ENCODE measurements at regions not wholly inside any gene's neighbourhood (a gene's known extent, or its start where the extent isn't known, plus 50 kb on each side); places are given as distances from the start of the nearest gene placed in this dataset.

DNA sequence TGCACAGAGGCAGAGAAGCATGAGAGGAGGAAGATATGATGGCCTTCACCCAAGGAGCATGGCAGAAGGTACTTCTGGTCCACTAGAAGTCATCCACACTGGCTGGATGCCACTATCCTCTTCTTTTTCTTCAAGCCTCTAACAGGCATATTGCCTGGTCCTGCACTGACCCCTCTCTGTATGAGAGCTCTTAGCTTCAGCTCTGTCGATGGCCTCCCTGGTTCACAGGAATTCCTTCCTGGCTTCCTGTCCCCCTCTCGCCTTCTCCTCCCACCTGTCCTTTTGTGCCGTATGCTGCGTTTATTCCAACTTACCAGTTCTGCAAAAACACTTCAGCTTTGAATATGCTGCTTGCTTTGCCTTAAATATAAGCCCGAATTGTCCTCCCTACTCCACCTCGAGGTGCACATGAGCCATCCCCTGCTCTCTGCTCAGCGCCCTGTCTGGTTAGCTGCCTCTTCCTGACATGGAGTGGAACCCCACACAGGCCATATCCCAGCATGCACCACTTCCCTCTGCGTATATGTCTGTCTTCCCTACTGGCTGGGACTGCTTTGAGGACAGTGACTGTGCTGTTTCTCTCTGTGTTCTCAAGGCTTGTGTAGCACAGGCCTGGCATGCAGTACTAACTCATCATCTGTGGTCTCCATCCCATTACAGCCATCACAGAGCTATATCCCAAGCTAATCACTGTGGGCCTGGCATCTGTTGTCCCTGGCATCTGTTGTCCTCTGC is 474.9 kb downstream of the EIPR1 start:
- Histone ChIP-seq H3K36me3 (no peaks in the 10 kb centered on the region), H3K27ac (no peak overlapping the region), H3K4me1 (no peaks in the 10 kb centered on the region), H3K4me3 (replicated peaks in 1 of 3) (no peak overlapping the region), H3K27me3 (no peaks in the 10 kb centered on the region), H3K9me3 (no peaks in the 10 kb centered on the region)
- intact Hi-C loops (cut with DNase I): no loop called here
- WGBS, 2 donors: 58% methylated on average over 8 of the region's 8 CpGs
- peak in 1 of 2 donors; percentile 5 for DNase-seq
- TF ChIP-seq, protein P1, sequence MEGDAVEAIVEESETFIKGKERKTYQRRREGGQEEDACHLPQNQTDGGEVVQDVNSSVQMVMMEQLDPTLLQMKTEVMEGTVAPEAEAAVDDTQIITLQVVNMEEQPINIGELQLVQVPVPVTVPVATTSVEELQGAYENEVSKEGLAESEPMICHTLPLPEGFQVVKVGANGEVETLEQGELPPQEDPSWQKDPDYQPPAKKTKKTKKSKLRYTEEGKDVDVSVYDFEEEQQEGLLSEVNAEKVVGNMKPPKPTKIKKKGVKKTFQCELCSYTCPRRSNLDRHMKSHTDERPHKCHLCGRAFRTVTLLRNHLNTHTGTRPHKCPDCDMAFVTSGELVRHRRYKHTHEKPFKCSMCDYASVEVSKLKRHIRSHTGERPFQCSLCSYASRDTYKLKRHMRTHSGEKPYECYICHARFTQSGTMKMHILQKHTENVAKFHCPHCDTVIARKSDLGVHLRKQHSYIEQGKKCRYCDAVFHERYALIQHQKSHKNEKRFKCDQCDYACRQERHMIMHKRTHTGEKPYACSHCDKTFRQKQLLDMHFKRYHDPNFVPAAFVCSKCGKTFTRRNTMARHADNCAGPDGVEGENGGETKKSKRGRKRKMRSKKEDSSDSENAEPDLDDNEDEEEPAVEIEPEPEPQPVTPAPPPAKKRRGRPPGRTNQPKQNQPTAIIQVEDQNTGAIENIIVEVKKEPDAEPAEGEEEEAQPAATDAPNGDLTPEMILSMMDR (IDR thresholded peaks at IDR 0.05): no peak
- no peak for TF ChIP-seq POLR2A (IDR thresholded peaks at IDR 0.05)

DNA sequence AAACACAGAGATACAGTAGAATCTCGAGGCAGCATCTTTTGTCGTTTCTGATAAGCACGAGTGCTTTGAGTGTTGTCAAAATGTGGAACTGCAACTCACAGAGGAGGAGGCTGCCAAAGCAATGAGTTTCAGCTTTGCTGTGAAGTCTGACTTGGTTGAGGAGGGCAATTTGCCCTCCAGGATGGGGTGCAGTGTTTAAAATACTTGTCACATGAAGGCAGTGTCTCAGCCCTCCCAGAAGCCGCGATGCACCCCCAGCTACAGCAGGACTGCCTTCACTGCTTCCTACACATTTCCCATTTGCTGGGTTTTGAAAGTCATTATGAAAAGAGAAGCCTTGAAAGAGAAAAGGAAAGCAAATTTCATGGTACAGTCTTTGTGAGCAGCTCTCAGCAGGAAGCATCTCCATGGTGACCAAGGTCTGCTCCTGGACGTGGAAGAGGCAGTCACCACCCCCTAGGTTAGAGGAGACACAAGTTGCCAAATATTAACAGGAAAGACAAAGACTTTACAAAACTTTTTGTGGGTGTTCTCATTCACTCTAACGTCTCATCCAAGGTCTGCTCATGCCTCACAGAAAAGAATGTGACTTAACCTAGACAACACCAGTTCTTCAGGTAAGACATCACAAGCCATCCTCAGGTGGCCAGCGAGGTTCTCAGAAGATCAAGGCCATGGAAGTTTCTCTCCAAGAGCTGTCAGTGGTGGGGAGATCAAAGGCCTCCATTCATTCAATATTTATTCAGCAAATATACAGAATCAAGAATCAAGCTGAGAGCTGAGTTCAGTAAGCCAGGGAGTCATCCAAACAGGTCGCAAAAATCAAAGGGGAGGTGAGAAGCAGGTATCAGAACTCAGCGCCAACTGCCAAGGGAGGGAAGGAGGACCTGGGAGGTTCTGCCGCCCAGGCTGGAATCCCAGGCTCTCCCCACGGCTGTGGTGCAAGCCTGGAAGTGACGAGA is 476.0 kb downstream of the EIPR1 start:
- DNase-seq: no peak
- Histone ChIP-seq H3K27me3 (no peaks in the 10 kb centered on the region), H3K36me3 (no peaks in the 10 kb centered on the region), H3K9me3 (no peaks in the 10 kb centered on the region), H3K27ac (no peak overlapping the region), H3K4me3 (replicated peaks in 1 of 3) (no peak overlapping the region), H3K4me1 (no peaks in the 10 kb centered on the region)
- TF ChIP-seq POLR2A (IDR thresholded peaks at IDR 0.05): no peak
- TF ChIP-seq, protein P1 (IDR thresholded peaks at IDR 0.05): no peak
- 54 to 66% methylated on average over 13 of the region's 13 CpGs for WGBS, 2 donors
- intact Hi-C loops (cut with DNase I): no loop called here

DNA sequence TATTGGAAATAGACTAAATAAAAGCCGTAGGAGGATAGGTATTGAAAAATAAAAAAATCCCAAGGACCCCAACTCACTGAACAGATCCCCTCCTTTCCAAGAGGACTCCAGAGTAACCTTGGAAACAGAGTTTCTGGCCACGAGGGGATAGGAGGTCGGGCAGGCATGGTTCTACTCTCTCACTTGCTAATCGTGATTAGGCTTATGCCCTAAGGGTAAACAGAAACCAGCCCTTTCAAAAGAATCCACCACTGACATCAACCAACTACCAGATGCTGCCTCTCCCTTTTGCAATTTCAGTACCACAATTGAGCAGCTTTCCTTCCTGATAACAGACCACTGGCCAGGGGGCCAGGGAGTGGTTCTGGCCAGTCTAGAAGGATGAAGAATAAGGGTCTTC is 477.8 kb downstream of the EIPR1 start:
- TF ChIP-seq, protein P1 (IDR thresholded peaks at IDR 0.05): no peak
- no peak for TF ChIP-seq POLR2A (IDR thresholded peaks at IDR 0.05)
- intact Hi-C loops (cut with DNase I): no loop called here
- WGBS, 2 donors: 66% methylated on average over 4 of the region's 4 CpGs

DNA sequence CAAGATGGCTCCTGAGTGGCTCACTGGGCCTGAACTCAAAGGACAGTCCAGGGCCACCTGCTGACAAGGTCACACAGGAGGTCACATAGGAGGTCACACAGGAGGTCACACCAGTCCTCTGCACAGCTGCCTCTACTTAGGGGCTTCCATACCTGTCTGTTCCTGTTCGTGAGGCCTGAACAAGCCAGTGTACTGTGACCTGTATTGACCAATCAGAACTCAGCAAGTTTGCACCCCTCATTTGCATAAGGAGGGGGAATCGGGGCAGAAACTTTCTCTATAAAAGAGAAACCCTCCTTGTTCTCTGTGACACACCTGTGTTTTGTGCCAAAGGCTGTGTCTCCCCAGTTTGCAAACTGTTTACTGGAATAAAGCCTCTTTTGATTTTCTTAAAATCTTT is 478.9 kb downstream of the EIPR1 start:
- H3K4me1 ChIP-seq: no peaks in the 10 kb centered on the region
- intact Hi-C loops (cut with DNase I): no loop called here

More for the DNA sequence above, 477.8 kb downstream of the EIPR1 start:
- DNase-seq: no peak
- Histone ChIP-seq H3K27ac (no peak overlapping the region), H3K9me3 (no peaks in the 10 kb centered on the region), H3K4me3 (replicated peaks in 1 of 3) (no peak overlapping the region), H3K36me3 (no peaks in the 10 kb centered on the region), H3K4me1 (no peaks in the 10 kb centered on the region), H3K27me3 (no peaks in the 10 kb centered on the region)

More for the DNA sequence above, 478.9 kb downstream of the EIPR1 start:
- Histone ChIP-seq H3K4me3 (replicated peaks in 1 of 3) (no peak overlapping the region), H3K27me3 (no peaks in the 10 kb centered on the region), H3K9me3 (no peaks in the 10 kb centered on the region), H3K27ac (no peak overlapping the region), H3K36me3 (no peaks in the 10 kb centered on the region)
- no peak for DNase-seq
- TF ChIP-seq, protein P1 (IDR thresholded peaks at IDR 0.05): no peak
- no peak for TF ChIP-seq POLR2A (IDR thresholded peaks at IDR 0.05)
- 80 to 85% methylated on average over 2 of the region's 2 CpGs for whole genome bisulfite sequencing, 2 donors

Data from thyroid gland (tissue), 4 donors.